ENCODE measurements at regions not wholly inside any gene's neighbourhood (a gene's known extent, or its start where the extent isn't known, plus 50 kb on each side); places are given as distances from the start of the nearest gene placed in this dataset.

DNA sequence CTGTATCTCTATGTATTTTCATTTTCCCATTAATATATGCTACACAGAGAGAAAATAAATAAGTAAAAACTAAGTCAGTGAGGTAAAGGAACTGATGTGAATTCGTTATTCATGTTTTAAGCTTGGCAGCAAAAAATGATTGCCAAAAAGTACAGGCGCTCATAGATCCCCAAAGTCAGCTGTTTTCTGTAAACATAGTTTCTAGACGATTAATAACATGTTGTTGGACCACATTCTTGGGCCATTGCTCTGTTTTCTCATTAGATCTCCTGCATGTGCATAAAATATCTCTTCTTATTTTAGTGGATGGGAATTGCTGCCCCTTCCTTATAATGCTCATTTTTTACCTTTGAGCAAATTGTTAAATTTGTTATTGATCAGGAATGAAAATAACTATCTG is 215.2 kb downstream of the TLE1 start (continued):
- no peak for TF ChIP-seq ZNF217 (IDR thresholded peaks at IDR 0.05)
- no peak for TF ChIP-seq KAT2A (conservative IDR thresholded peaks at IDR 0.05; ENCODE audit: control insufficient read depth, low read depth, low read length)
- no peak for TF ChIP-seq IKZF1 (conservative IDR thresholded peaks at IDR 0.05)
- no peak for TF ChIP-seq ZBED1 (IDR thresholded peaks at IDR 0.05; ENCODE audit: borderline replicate concordance)
- no peak for TF ChIP-seq PML (IDR thresholded peaks at IDR 0.05; ENCODE audit: low read length)

DNA sequence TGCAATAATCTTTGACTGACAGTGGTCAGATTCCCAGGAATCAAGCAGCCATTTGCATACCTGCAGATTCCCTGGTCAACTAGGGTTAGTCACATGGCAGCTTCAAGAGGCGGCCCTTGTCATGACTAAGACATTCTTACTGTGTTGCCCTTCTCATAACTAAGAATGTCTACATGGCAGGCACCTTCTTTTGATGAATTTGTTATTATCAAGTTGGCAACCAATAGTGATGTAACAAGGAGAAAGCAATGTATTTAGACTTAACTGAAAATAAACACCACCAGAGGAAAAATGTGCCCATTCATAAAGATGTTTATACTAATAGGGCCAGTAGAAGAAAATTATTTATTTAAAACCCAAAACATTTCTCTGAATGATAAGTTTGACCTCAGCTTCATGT is 215.6 kb downstream of the TLE1 start:
- ChIA-PET POLR2A (no interaction called here), SMC1A (ENCODE audit: uncharacterized antibody, unreplicated experiment) (no interaction called here), RAD21 (ENCODE audit: unreplicated experiment) (no interaction called here), CTCF (interaction anchor here (0.6 kb wide), 1 partner anchor 382 kb away, joined by 3 read pairs; no protein-coding TSS in a partner anchor)
- Histone ChIP-seq H3K36me3 (ENCODE audit: control insufficient read depth in 2 of 2, insufficient read depth in 2 of 2, low read length in 1 of 2) (no peaks in the 10 kb centered on the region), H3K27me3 (replicated peaks in 1 of 2; ENCODE audit: control insufficient read depth in 2 of 2, insufficient read depth in 2 of 2, low read length in 1 of 2) (no peaks in the 10 kb centered on the region), H3K4me1 (ENCODE audit: control insufficient read depth, insufficient read depth, low read length) (no peaks in the 10 kb centered on the region), H3K4me3 (no peak overlapping the region), H3K9me3 (replicated peaks; ENCODE audit: control insufficient read depth, insufficient read depth, low read length) (no peaks in the 10 kb centered on the region), H3K4me2 (ENCODE audit: control insufficient read depth, insufficient read depth) (no peak overlapping the region), H3K9ac (ENCODE audit: control insufficient read depth, insufficient read depth, low read length) (no peak overlapping the region), H3K27ac (ENCODE audit: control insufficient read depth, insufficient read depth) (no peak overlapping the region), H4K20me1 (ENCODE audit: control insufficient read depth, insufficient read depth) (no peaks in the 10 kb centered on the region), H3K79me2 (ENCODE audit: control insufficient read depth, insufficient read depth, low read length) (no peaks in the 10 kb centered on the region), H2AFZ (ENCODE audit: control insufficient read depth, low read depth, low read length) (no peak overlapping the region)
- intact Hi-C loops (cut with micrococcal nuclease; ENCODE audit: unreplicated experiment) (no loop called here), in situ Hi-C loops (cut with MboI) (no loop called here)
- no peak for DNase-seq (ENCODE audit: low read depth, low spot score)
- WGBS (ENCODE audit: insufficient coverage, insufficient replicate concordance, low lambda C conversion rate, missing lambda C conversion rate): 5% methylated on average over 1 of the region's 1 CpG
- no TSS peak for BruUV-seq (replicated peaks)
- no peak for FAIRE-seq
- TF ChIP-seq, protein P1, sequence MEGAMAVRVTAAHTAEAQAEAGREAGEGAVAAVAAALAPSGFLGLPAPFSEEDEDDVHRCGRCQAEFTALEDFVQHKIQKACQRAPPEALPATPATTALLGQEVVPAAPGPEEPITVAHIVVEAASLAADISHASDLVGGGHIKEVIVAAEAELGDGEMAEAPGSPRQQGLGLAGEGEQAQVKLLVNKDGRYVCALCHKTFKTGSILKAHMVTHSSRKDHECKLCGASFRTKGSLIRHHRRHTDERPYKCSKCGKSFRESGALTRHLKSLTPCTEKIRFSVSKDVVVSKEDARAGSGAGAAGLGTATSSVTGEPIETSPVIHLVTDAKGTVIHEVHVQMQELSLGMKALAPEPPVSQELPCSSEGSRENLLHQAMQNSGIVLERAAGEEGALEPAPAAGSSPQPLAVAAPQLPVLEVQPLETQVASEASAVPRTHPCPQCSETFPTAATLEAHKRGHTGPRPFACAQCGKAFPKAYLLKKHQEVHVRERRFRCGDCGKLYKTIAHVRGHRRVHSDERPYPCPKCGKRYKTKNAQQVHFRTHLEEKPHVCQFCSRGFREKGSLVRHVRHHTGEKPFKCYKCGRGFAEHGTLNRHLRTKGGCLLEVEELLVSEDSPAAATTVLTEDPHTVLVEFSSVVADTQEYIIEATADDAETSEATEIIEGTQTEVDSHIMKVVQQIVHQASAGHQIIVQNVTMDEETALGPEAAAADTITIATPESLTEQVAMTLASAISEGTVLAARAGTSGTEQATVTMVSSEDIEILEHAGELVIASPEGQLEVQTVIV (IDR thresholded peaks at IDR 0.05; ENCODE audit: borderline replicate concordance, partially characterized antibody): no peak
- TF ChIP-seq POLR2AphosphoS2 (IDR thresholded peaks at IDR 0.05; ENCODE audit: low read depth, low read length): no peak
- no peak for TF ChIP-seq ZNF24 (IDR thresholded peaks at IDR 0.05)
- no peak for TF ChIP-seq POLR2A (IDR thresholded peaks at IDR 0.05; ENCODE audit: low read depth, low read length)
- TF ChIP-seq BMI1 (IDR thresholded peaks at IDR 0.05; ENCODE audit: borderline replicate concordance): no peak
- no peak for TF ChIP-seq SREBF2 (IDR thresholded peaks at IDR 0.05; ENCODE audit: low read length)
- no peak for TF ChIP-seq HDAC2 (IDR thresholded peaks at IDR 0.05)
- no peak for TF ChIP-seq RFX5 (IDR thresholded peaks at IDR 0.05; ENCODE audit: low read depth, low read length)
- TF ChIP-seq WRNIP1 (IDR thresholded peaks at IDR 0.05; ENCODE audit: borderline replicate concordance, low read depth, low read length): no peak
- no peak for TF ChIP-seq RUNX3 (IDR thresholded peaks at IDR 0.05; ENCODE audit: low read length)
- no peak for TF ChIP-seq CHD1 (IDR thresholded peaks at IDR 0.05; ENCODE audit: low read depth, low read length)
- no peak for TF ChIP-seq STAT3 (IDR thresholded peaks at IDR 0.05; ENCODE audit: low read depth, low read length)
- TF ChIP-seq MEF2A (IDR thresholded peaks at IDR 0.05; ENCODE audit: insufficient read depth, low read depth, low read length): no peak
- no peak for TF ChIP-seq MEF2B (IDR thresholded peaks at IDR 0.05; ENCODE audit: partially characterized antibody, poor library complexity, severe bottlenecking)
- TF ChIP-seq MYB (IDR thresholded peaks at IDR 0.05; ENCODE audit: borderline replicate concordance, low read depth, low read length): no peak
- no peak for TF ChIP-seq ZNF207 (IDR thresholded peaks at IDR 0.05; ENCODE audit: borderline replicate concordance)
- no peak for TF ChIP-seq SIN3A (IDR thresholded peaks at IDR 0.05; ENCODE audit: low read depth, low read length)
- TF ChIP-seq ATF7 (IDR thresholded peaks at IDR 0.05; ENCODE audit: low read depth): no peak
- TF ChIP-seq, protein P2, sequence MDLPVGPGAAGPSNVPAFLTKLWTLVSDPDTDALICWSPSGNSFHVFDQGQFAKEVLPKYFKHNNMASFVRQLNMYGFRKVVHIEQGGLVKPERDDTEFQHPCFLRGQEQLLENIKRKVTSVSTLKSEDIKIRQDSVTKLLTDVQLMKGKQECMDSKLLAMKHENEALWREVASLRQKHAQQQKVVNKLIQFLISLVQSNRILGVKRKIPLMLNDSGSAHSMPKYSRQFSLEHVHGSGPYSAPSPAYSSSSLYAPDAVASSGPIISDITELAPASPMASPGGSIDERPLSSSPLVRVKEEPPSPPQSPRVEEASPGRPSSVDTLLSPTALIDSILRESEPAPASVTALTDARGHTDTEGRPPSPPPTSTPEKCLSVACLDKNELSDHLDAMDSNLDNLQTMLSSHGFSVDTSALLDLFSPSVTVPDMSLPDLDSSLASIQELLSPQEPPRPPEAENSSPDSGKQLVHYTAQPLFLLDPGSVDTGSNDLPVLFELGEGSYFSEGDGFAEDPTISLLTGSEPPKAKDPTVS (IDR thresholded peaks at IDR 0.05; ENCODE audit: low read depth, low read length): no peak
- ATAC-seq: no peak

Measured in GM12878 (cell line).